RPMI7951 (cell line): ENCODE measurements at regions not wholly inside any gene's neighbourhood (a gene's known extent, or its start where the extent isn't known, plus 50 kb on each side); places are given as distances from the start of the nearest gene placed in this dataset.
"Not testable (repeated sequence)": the region's sequence is repeated elsewhere in the genome, so short reads cannot be mapped to it uniquely, and the experiment has no call there.

Source experiments
- DNase-seq: peaks from one replicate; pipeline ENCODE4 v3.0.0-alpha.2; 2012; ENCODE audit warnings: low read depth

DNA sequence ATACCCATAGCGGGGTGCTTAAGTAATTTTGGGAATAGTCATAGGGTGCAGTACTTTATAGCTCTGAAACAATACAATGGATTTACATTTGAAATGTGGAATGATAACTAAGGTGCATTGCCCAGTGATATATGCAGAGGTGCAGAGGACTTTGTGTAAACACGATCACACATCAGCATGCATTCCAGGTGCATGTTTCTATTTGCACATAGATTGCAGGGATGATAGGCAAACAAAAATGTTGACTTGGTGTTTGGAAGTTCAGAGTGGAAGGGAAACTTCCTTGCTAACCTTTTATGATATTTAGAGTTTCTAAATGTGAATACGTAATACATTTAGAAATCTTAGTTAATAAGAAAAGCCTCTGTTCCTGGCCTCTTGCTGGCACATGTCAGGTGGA lies 941.5 kb downstream of the TUBA3C start:
- DNase-seq = not testable (repeated sequence)

DNA sequence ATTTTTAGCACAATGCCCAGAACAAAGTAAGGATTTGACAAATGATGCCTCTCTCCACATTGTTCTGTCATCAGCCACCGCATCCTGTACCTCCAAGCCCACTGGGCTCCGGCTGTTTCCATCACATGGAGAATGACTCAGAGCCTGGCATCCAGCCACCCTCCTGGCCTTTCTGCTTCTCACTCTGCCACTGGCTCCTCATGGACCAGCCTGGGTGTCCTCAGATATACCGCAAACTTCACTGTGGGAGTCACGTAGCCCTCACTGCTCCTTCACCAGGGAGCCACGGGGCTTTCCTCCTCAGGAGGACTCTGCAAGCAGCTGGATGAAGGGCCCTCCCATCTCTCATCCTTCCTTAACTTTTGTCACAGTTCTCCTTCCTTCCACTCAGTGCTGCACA lies 943.0 kb downstream of the TUBA3C start:
- peak; percentile 92 for DNase-seq

DNA sequence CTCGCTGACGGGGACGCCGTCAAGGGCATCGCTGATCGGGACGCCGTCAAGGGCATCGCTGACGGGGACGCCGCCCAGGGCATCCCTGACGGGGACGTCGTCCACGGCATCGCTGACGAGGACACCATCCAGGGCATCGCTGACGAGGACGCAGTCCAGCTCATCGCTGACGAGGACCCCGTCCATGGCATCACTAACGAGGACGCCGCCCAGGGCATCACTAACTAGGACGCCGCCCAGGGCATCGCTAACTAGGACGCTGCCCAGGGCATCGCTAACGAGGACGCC lies 945.2 kb downstream of the TUBA3C start:
- DNase-seq = no peak

DNA sequence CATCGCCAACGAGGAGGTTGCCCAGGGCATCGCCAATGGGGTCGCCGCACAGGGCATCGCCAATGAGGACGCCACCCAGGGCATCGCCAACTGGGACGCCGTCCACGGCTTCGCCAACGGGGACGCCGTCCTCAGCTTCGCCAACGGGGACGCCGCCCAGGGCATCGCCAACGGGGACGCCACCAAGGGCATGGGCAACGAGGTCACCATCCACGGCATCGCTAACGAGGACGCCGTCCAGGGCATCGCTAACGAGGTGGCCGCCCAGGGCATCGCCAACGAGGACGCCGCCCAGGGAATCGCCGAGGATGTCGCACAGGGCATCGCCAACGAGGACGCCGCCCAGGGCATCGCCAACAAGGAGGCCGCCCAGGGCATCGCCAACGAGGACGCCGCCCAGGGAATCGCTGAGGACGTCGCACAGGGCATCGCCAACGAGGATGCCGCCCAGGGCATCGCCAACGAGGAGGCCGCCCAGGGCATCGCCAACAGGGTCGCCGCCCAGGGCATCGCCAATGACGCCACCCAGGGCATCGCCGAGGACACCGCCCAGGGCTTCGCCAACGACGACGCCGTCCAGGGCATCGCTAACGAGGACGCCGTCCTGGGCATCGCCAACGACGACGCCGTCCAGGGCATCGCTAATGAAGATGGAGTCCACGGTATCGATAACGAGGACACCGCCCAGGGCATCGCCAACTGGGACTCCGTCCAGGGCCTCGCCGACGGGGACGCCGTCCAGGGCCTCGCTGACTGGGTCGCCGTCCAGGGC lies 945.7 kb downstream of the TUBA3C start:
- no peak for DNase-seq

DNA sequence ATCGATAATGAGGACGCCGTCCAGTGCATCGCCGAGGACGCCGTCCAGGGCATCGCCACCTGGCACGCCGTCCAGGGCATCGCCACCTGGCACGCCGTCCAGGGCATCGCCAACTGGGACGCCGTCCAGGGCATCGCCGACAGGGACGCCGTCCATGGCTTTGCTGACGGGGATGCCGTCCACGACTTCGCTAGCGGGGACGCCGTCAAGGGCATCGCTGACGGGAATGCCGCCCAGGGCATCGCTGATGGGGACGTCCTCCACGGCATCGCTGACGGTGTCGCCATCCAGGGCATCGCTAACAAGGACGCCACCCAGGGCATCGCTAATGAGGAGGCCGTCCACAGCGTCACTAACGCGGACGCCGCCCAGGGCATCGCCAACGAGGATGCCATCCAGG lies 946.5 kb downstream of the TUBA3C start:
- no peak for DNase-seq

DNA sequence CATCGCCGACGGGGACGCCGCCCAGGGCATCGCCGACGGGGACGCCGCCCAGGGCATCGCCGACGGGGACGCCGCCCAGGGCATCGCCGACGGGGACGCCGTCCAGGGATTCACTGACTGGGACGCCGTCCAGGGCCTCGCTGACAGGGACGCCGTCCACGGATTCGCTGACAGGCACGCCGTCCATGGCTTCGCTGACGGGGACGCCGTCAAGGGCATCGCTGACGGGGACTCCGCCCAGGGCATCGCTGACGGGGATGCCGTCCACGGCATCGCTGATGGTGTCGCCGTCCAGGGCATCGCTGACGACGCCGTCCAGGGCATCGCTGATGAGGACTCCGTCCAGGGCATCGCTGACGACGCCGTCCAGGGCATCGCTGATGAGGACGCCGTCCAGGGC lies 947.2 kb downstream of the TUBA3C start:
- not testable (repeated sequence) for DNase-seq

DNA sequence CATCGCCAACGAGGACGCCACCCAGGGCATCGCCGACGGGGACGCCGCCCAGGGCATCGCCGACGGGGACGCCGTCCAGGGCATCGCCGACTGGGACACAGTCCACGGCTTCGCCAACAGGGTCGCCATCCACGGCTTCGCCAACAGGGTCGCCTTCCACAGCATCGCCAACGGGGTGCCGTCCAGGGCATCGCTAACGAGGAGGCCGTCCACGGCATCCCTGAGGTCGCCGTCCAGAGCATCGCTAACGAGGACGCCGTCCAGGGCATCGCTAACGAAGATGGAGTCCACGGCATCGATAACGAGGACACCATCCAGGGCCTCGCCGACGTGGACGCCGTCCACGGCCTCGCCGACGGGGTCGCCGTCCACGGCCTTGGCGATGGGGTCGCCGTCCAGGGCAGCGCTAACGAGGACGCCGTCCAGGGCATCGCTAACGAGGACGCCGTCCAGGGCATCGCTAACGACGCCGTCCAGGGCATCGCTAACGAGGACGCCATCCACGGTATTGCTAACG lies 947.8 kb downstream of the TUBA3C start:
- no peak for DNase-seq

DNA sequence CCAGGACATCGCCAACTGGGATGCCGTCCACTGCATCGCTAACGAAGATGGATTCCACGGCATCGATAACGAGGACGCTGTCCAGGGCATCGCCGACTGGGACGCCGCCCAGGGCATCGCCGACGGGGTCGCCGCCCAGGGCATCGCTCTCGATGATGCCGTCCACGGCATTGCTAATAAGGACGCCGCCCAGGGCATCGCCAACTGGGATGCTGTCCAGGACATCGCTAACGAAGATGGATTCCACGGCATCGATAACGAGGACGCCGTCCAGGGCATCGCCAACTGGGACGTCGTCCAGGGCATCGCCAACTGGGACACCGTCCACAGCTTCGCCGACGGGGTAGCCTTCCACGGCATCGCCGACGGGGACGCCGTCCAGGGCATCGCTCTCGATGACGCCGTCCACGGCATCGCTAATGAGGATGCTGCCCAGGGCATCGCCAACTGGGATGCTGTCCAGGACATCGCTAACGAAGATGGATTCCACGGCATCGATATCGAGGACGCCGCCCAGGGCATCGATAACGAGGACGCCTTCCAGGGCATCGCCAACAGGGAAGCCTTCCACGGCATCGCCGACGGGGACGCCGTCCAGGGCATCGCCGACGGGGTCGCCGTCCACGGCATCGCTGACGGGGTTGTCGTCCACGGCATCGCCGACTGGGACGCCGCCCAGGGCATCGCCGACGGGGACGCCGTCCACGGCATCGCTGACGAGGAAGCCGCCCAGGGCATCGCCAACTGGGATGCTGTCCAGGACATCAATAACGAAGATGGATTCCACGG lies 948.4 kb downstream of the TUBA3C start:
- no peak for DNase-seq

DNA sequence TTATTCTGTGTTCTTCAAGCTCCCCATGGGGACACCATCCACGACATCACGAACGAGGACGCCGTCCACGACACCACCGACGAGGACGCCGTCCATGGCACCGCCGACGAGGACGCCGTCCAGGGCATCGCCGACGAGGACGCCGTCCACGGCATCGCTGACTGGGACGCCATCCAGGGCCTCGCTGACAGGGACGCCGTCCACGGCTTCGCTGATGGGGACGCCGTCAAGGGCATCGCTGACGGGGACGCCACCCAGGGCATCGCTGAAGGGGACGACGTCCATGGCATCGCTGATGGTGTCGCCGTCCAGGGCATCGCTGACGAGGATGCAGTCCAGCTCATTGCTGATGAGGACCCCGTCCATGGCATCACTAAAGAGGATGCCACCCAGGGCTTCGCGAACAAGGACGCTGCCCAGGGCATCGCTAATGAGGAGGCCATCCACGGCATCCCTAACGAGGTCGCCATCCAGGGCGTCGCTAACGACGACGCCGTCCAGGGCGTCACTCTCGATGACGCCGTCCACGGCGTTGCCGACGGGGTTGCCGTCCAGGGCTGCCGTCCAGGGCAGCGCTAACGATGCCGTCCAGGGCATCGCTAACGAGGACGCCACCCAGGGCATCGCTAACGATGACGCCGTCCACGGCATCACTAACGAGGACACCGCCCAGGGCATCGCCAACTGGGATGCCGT lies 949.2 kb downstream of the TUBA3C start:
- DNase-seq = no peak

DNA sequence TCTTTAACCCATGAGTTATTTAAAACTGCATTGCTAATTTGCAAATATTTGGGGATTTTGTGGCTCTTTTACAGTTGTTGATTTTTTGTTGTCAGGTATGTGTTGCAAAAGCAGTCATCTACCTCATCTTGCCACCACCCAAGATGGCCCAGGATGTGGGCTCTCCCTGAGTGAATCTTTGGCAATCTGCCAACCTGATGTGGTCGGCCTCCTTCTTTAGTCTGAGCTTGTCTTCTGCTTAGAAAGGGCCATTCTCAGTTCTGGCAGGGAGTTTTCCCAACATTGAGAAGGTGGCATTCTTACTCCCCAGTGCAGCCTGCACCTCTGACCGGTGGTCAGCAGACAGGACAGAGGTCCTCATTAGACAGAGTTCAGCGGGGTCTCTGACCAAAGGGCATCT lies 957.2 kb downstream of the TUBA3C start:
- peak; percentile 54 for DNase-seq

DNA sequence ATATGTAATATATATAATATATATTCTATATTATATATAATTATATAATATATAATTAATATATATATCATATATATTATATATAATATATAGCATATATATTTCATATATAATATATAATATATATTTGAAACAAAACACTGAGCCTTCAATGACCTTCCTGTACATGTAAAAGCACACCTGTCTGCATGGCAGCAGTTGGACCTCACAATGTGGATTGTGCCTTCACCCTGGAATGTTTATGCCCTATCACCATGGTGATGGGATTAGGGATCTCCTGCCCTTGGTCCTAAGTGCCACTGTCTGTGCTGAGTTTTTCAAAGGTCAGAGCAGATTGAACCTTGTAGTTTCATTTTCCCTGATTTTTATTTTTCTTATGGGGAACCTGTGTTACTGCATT lies 966.9 kb downstream of the TUBA3C start:
- not testable (repeated sequence) for DNase-seq

DNA sequence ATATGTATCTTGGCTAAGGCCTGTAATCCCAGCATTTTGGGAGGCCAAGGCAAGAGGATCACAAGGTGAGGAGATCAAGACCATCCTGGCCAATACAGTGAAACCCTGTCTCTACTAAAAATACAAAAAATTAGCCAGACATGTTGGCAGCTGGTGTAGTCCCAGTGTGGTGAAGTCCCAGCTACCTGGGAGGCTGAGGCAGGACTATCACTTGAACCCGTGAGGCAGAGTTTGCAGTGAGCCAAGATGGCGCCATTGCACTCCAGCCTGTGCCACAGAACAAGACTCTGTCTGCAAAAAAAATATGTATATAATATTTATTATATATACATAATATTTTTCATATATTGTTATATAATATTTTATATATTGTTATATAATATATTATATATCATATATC lies 968.1 kb downstream of the TUBA3C start:
- not testable (repeated sequence) for DNase-seq

DNA sequence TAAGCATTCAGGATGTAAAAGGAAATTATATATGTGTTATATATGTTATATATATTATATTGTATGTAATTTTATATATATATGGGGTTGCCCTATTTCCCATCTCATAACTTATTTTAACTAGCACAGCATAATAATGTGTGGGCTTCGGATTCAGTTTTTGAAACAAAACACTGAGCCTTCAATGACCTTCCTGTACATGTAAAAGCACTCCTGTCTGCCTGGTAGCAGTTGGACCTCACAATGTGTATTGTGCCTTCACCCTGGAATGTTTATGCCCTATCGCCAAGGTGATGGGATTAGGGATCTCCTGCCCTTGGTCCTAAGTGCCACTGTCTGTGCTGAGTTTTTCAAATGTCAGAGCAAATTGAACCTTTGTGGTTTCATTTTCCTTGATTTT lies 968.8 kb downstream of the TUBA3C start:
- peak; percentile 9 for DNase-seq

DNA sequence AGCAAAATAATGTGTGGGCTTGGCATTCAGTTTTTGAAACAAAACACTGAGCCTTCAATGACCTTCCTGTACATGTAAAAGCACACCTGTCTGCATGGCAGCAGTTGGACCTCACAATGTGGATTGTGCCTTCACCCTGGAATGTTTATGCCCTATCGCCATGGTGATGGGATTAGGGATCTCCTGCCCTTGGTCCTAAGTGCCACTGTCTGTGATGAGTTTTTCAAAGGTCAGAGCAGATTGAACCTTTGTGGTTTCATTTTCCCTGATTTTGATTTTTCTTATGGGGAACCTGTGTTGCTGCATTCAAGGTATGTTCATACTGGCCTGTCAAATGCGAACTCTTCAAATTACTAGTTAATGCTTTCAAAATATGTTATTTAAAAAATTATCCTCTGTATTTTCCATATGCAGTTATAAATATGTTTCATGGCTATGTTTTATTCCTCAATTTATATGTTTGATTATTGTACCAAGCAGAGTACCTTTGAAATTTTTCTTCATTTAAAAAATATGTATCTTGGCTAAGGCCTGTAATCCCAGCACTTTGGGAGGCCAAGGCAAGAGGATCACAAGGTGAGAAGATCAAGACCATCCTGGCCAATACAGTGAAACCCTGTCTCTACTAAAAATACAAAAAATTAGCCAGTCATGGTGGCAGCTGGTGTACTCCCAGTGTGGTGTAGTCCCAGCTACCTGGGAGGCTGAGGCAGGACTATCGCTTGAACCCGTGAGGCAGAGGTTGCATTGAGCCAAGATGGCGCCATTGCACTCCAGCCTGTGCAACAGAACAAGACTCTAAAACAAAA lies 969.7 kb downstream of the TUBA3C start:
- not testable (repeated sequence) for DNase-seq

DNA sequence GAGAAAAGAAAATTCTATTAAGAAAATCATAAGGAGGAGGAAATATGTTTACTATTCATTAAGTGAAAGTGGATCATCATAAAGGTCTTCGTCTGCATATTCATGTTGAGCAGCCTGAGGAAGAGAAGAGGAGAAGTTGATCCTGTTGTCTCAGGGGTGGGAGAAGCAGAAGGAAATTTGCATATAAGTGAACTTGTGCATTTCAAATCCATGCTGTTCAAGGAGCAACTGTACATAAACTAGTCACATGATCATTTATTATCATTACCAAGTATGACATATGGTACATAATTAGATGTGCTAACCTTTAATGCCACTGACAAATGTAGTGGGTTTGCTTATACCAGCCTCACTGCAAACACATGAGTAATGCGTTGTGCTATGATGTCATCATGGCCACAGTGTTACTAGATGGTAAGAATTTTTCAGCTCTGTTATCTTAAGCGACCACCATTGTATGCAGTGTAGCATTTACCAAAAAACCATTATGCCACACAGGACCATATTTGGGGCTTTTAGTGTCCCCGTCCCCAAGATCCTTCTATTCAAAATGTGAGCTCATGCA lies 976.9 kb downstream of the TUBA3C start:
- not testable (repeated sequence) for DNase-seq

DNA sequence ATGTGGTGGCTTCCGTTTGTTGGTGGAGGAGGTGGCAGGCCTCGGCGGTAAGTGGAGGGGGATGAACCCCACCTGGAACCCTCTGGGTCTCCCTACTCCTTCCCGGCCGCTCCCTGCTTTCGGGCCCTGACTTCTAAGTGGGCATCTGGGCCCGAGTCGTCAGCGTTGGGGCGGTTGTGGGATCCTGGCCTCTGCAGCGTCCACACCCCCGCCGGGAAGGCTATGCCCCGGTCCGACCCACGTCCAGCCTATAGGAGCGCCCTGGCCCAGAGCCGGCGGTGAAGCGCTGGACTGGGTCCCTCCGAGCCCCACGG lies 986.3 kb downstream of the TUBA3C start:
- not testable (repeated sequence) for DNase-seq

DNA sequence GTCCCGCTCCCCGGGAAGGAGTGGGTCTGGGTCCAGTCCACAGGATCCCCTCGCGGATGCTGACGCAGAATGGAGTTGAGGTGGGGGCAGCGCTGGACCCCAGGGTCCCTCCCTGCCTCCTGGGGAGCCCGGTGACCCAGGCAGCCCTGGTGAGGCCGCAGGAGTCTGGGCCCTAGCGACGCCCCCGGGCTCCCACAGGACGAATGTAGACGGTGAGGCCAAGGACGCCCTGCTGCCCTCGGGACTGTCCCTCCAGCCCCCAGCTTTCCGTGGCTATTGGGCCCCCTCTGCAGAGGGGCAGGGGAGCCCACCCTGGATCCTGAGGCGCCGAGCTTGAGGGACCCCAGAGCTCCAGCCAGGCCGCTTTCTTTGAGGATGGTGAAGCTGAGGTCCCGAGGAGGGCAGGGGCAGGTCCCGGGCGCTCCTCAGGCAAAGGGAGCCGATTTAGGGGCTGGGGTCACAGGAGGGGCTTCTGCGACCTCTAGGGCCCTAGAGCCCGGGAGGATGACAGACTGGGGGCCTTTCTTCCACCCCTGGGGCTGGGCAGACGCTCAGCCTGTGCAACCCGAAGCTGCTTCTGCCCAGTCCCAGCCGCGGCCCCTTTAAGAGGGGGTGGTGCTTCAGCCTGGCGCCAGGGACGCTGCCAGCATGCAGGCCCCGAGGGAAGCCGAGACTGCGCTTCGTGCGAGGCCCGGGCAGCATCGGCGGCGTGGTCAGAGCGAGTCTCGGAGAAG lies 986.8 kb downstream of the TUBA3C start:
- not testable (repeated sequence) for DNase-seq

DNA sequence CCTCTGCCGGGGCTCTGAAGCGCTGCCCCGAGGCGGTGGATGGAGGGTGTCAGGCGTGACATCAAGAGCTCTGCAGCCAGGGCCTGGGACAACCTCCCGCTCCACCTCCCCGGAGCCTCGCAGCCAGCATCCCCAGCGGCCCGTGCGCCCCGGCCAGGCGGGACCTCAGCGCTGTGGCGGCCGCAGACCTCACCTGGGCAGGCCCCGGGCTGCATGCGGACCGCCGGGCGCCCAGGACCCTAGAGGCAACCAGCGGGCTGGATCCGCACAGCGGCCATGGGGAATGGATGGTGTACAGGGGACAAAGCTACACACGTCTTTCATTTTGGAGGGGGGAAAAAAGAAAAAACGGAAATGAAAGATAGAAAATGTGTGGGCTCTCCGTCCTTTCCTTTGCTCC lies 987.5 kb downstream of the TUBA3C start:
- DNase-seq = not testable (repeated sequence)
